Ishikawa (cell line): ENCODE measurements at regions not wholly inside any gene's neighbourhood (a gene's known extent, or its start where the extent isn't known, plus 50 kb on each side); places are given as distances from the start of the nearest gene placed in this dataset.

Experiments
- CEBPB ChIP-seq: IDR thresholded peaks from 2 replicates; pipeline ENCODE4 v1.6.1; 2012
- CREB1 ChIP-seq: IDR thresholded peaks from 2 replicates; pipeline ENCODE4 v1.6.1; 2012; ENCODE audit warnings: low read depth
- EGR1 ChIP-seq: IDR thresholded peaks from 2 replicates; pipeline ENCODE4 v1.6.1; 2012
- EP300 ChIP-seq: IDR thresholded peaks from 2 replicates; pipeline ENCODE4 v1.6.1; 2012; ENCODE audit warnings: borderline replicate concordance
- FOXM1 ChIP-seq: IDR thresholded peaks from 2 replicates; pipeline ENCODE4 v1.6.1; 2012; ENCODE audit warnings: low read depth, borderline replicate concordance
- NFIC ChIP-seq: IDR thresholded peaks from 2 replicates; pipeline ENCODE4 v1.6.1; 2012
- RAD21 ChIP-seq: IDR thresholded peaks from 2 replicates; pipeline ENCODE4 v1.6.1; 2012; ENCODE audit warnings: low read depth
- TAF1 ChIP-seq: IDR thresholded peaks from 2 replicates; pipeline ENCODE4 v1.6.1; 2012; ENCODE audit warnings: low read depth, mild to moderate bottlenecking
- TCF12 ChIP-seq: IDR thresholded peaks from 2 replicates; pipeline ENCODE4 v1.6.1; 2012; ENCODE audit warnings: low read depth
- TEAD4 ChIP-seq: IDR thresholded peaks from 2 replicates; pipeline ENCODE4 v1.6.1; 2012
- YY1 ChIP-seq: IDR thresholded peaks from 2 replicates; pipeline ENCODE4 v1.6.1; 2012; ENCODE audit warnings: low read depth
- ZBTB7A ChIP-seq: IDR thresholded peaks from 2 replicates; pipeline ENCODE4 v1.6.1; 2012; ENCODE audit warnings: low read depth
- TF ChIP-seq, protein P1 (sequence below): IDR thresholded peaks from 2 replicates; pipeline ENCODE4 v1.6.1; 2012; ENCODE audit warnings: low read depth, mild to moderate bottlenecking
- TF ChIP-seq, protein P2 (sequence below): IDR thresholded peaks from 2 replicates; pipeline ENCODE4 v1.6.1; 2012
- TF ChIP-seq, protein P3 (sequence below): IDR thresholded peaks from 2 replicates; pipeline ENCODE4 v1.6.1; 2012

DNA sequence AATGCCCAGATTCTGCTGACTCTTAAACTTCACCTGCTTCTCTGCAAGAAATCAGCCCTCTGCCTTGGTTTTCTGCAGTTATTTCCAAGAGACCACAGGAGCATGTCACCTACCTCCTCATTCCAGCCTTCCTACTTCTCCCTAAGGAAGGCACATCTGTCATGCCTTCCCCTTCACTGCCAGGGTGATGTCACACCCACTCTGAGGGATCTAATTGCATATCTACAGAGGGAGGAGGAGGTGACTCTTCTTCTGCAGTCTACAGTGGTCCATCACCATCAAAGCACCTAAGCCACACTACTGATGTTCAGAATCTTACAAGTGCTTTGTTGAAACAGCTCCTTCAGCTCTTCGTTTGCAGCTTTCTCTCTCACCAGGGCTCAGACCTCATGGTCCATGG is 275.5 kb downstream of the FGFR2 start:
- TF ChIP-seq TEAD4 (no peak), CEBPB (no peak), NFIC (no peak), FOXM1 (no peak), EGR1 (no peak)
- TF ChIP-seq, protein P1, sequence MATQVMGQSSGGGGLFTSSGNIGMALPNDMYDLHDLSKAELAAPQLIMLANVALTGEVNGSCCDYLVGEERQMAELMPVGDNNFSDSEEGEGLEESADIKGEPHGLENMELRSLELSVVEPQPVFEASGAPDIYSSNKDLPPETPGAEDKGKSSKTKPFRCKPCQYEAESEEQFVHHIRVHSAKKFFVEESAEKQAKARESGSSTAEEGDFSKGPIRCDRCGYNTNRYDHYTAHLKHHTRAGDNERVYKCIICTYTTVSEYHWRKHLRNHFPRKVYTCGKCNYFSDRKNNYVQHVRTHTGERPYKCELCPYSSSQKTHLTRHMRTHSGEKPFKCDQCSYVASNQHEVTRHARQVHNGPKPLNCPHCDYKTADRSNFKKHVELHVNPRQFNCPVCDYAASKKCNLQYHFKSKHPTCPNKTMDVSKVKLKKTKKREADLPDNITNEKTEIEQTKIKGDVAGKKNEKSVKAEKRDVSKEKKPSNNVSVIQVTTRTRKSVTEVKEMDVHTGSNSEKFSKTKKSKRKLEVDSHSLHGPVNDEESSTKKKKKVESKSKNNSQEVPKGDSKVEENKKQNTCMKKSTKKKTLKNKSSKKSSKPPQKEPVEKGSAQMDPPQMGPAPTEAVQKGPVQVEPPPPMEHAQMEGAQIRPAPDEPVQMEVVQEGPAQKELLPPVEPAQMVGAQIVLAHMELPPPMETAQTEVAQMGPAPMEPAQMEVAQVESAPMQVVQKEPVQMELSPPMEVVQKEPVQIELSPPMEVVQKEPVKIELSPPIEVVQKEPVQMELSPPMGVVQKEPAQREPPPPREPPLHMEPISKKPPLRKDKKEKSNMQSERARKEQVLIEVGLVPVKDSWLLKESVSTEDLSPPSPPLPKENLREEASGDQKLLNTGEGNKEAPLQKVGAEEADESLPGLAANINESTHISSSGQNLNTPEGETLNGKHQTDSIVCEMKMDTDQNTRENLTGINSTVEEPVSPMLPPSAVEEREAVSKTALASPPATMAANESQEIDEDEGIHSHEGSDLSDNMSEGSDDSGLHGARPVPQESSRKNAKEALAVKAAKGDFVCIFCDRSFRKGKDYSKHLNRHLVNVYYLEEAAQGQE, result no peak

DNA sequence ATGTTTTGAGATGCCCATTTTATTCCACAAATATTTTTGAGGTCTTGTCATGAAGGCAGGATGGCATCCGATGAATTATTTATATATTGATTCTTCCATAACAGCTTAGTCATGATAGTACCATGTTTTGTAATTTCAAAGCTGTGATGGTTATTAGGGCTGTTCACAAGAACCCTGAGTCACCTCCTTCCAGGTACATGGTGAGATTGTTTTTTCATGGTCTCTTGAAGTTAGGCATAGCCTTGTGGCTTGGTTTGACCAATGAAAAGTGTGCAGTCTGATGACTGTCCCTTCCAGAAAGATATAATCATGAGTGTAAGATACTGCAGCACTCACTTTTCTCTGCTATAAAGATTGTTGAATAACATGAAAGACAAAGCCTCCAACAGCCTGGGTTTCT is 274.8 kb downstream of the FGFR2 start:
- TF ChIP-seq NFIC (no peak), YY1 (no peak), TEAD4 (no peak), TAF1 (no peak), EGR1 (no peak), ZBTB7A (no peak), EP300 (no peak)
- TF ChIP-seq, protein P2, sequence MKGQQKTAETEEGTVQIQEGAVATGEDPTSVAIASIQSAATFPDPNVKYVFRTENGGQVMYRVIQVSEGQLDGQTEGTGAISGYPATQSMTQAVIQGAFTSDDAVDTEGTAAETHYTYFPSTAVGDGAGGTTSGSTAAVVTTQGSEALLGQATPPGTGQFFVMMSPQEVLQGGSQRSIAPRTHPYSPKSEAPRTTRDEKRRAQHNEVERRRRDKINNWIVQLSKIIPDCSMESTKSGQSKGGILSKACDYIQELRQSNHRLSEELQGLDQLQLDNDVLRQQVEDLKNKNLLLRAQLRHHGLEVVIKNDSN, result no peak

DNA sequence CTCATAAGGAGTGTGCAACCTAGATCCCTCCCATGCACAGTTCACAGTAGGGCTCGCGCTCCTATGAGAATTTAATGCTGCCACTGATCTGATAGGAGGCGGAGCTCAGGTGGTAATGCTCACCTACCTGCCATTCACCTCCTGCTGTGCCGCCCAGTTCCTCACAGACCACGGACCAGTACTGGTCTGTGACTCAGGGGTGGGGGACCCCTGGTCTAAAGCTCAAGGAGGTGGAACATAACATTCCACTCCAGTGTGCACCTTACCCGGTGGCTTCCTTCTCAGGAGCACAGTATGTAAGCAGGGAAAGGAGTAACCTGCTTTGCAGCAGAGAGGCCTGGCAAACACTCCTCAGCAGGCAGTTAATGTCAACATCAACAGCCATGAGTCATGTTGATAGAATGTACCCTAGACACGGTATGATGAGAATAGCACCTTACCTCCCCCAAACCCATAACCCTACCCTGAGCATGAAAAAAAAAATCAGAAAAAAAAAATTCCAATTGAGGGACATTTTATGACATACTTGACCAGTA is 273.5 kb downstream of the FGFR2 start:
- TF ChIP-seq CEBPB (peak; percentile 69; the same call in 1 of the 2 replicates), YY1 (no peak), RAD21 (peak; percentile 25), TEAD4 (peak; percentile 90; the same call in 1 of the 2 replicates), ZBTB7A (peak; percentile 73; the same call in 1 of the 2 replicates), EGR1 (no peak; the same call in 1 of the 2 replicates), EP300 (peak; percentile 91), CREB1 (no peak), TCF12 (peak; percentile 92; the same call in 1 of the 2 replicates), TAF1 (no peak), NFIC (peak; percentile 82), FOXM1 (peak; percentile 69; the same call in 1 of the 2 replicates)
- TF ChIP-seq, protein P3, sequence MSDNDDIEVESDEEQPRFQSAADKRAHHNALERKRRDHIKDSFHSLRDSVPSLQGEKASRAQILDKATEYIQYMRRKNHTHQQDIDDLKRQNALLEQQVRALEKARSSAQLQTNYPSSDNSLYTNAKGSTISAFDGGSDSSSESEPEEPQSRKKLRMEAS, result peak; percentile 77
- TF ChIP-seq, protein P1, result no peak
- TF ChIP-seq, protein P2, result no peak

DNA sequence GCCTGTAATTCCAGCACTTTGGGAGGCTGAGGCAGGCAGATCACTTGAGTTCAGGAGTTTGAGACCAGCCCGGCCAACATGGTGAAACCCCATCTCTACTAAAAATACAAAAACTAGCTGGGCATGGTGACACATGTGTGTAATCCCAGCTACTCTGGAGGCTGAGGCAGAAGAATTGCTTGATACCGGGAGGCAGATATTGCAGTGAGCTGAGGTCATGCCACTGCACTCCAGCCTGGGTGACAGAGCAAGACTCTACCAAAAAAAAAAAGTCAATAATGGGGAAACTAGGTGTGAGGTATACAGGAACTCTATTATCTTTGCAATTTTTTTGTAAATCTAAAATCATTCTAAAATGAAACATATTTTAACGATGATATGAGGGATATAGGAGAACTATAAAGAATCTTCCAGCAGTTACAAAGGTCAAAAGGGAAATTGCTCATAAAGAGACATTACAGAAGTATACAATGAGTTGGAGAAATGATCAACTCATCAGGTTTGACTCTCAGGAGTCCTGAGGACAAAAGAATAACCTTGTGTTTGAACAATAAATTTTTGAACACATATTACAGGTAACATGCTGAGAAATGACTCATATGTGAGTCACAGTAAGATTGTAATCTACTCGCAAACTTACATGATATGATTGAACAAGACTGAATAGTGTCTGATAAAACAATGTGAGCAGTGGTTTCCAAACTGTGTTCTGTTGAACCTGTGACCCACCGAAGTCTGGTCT is 272.6 kb downstream of the FGFR2 start:
- TF ChIP-seq FOXM1 (peak; percentile 54; the same call in 1 of the 2 replicates), RAD21 (no peak), CREB1 (no peak), TEAD4 (peak; percentile 64), NFIC (peak; percentile 55; the same call in 1 of the 2 replicates), TCF12 (peak; percentile 49; the same call in 1 of the 2 replicates), EP300 (peak; percentile 75; the same call in 1 of the 2 replicates), CEBPB (no peak)
- TF ChIP-seq, protein P2, result no peak
- TF ChIP-seq, protein P1, result no peak
